Neural progenitor cell (in vitro differentiated cells): ENCODE measurements at regions not wholly inside any gene's neighbourhood (a gene's known extent, or its start where the extent isn't known, plus 50 kb on each side); places are given as distances from the start of the nearest gene placed in this dataset.

Source experiments
- CTCF ChIP-seq: fragments of 200-600 bp; sonication (generic); IDR thresholded peaks from 2 replicates; pipeline ENCODE4 v1.5.1; 2017; ENCODE audit warnings: antibody characterized with exemption, mild to moderate bottlenecking
- EZH2 ChIP-seq: fragments of 200-600 bp; sonication (generic); IDR thresholded peaks from 2 replicates; pipeline ENCODE4 v1.6.1; 2017; ENCODE audit warnings: antibody characterized with exemption, mild to moderate bottlenecking, moderate library complexity
- EZH2phosphoT487 ChIP-seq: fragments of 200-600 bp; sonication (generic); IDR thresholded peaks from 2 replicates; pipeline ENCODE4 v1.6.1; 2017; ENCODE audit warnings: antibody characterized with exemption

GRCh38 chr22:48575618-48576332 lies 1251.9 kb downstream of the BRD1 start:
- TF ChIP-seq CTCF (no peak), EZH2phosphoT487 (no peak), EZH2 (no peak)
